SIG-M5 treated with dmso at 0.1 percent for 504 hours (cell line): ENCODE measurements at regions not wholly inside any gene's neighbourhood (a gene's known extent, or its start where the extent isn't known, plus 50 kb on each side); places are given as distances from the start of the nearest gene placed in this dataset.
A peak's percentile ranks its signal among the peaks of the same experiment; 100 is the strongest.

ENCODE experiments used
- DNase-seq: peaks from one replicate; lab custom pipeline; 2025; ENCODE audit not compliant: unreplicated experiment; lab: John Stamatoyannopoulos, UW

DNA sequence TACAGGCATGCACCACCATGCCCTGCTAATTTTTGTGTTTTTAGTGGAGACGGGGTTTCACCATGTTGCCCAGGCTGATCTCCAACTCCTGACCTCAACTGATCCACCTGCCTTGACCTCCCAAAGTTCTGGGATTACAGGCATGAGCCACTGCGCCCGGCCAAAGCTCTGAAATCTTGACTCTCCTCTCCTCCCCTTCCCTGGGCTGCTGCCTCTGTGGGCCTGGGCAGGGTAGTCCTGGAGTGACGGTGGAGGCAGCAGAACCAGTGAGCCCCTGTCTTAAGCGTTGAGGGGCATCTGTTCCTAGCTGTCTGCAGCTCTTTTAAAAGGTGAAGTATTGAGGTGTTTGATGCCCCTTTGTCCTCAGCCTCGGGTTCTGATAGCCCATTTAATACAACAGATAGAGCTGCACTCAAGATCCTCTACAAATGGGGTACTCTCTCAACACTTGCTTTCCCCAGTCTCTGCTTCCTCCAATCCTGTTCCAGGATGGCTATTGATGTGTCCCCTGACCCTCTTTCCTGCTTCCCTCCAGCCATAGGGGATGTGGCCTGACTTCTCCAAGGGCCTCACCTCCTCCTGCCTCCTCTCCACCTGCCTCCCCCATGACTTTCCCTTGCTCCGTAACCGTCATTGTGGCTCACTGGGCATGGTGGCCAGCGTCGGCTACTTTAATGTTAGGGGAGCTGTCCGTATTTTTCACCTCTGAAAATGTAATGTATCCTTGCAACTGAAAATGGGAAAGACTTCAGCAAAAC, 442.5 kb downstream of the GLRX3 start:
- DNase-seq, result no peak

DNA sequence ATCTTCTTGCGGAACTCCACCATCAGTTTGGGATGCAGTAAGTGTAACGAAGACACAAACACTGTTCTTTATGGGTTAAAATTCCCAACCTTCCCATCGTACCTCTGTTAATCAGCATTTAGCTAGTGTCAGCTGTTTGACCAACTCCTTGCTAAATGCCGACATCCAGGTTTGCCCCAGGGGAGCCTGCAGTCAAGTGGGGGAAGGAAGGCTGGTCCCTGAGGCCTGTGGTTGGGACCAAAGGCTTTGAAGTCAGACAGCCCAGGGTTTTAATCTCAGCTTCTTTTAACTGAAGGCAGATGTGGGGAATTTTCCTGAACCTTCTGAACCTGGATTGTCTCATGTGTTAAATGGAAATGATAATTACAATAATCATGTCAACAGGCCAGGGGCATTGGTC, 443.7 kb downstream of the GLRX3 start:
- no peak for DNase-seq

DNA sequence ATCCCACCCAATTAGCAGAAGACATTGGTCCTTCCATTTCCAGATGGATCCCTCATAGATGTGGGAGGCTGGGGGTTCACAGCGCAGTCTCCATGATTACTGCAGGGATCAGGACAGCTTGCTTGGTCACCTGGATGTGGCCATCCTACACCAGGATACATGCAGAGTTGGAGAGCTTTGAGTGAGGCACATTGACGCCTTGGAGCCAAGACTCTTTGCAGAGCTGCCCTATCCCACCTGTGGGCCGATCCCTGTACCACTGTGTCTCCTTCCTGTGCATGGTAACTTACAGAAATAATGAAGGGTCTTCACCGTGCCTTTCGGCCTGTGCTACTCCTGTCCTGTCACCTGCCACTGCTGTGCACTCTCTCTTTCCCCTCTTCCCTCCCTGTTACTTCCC, 444.8 kb downstream of the GLRX3 start:
- DNase-seq, result no peak

GRCh38 chr10:130587718-130588117, 451.5 kb downstream of the GLRX3 start:
- DNase-seq, result no peak

DNA sequence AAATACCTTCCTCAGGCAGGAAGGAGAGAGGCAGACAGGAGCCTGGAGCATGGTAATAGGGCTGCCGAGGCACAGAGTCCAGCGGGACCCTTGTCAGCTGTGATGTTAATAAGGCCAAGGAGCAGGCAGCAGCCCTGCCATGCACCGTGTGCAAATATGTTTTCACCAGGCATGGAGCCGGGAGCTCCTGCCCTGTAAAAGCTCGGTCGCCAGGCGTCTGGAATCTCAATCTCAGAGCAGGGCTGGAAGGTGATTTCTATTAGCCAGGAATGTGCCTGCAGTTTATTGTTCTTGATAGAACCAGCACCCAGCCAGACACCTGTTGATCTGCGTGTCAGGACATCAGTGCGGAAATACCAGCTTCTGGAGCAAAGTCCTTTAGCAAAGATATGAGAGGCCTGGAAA, 469.8 kb downstream of the GLRX3 start:
- no peak for DNase-seq

DNA sequence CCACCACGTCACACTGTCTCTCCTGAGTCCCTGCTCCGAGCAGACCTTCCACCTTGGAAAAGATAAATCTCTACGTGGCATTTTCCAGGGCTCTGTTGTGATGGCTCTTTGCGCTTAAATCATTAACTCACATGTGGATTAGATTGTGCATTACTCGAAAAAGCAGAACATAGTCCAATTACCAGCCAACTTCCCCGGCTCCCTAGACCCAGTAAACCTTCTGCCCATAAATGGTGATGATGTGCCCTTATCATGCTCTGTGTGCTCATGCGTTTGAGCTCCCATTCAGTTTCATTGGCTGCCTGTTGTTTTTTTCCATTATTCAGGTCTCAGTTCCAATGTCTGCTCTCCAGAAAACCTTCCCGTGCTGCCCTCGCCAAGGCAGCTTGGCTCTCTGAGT, 471.2 kb downstream of the GLRX3 start:
- DNase-seq, result no peak

GRCh38 chr10:130611239-130611638, 475.0 kb downstream of the GLRX3 start:
- DNase-seq, result no peak

- DNase-seq, result no peak
Observed at GRCh38 chr10:130615457-130615856, 479.3 kb downstream of the GLRX3 start.

DNA sequence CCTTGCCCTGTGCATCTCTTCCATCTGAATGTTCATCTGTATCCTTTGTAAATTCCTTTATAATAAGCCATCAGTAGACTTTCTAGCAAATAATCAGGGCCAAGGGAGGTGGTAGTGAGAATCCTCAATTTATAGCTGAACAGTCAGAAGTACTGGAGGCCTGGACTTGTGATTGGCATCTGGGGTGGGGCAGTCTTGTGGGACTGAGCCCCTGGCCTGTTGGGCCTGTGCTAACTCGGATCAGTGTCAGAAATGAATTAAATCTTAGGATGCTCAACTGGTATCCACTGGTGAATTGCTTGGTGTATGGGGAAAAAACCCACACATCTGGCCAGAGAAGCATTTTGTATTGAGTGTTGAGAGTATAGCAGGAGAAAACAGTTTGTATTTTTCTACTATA, 481.8 kb downstream of the GLRX3 start:
- DNase-seq, result no peak

DNA sequence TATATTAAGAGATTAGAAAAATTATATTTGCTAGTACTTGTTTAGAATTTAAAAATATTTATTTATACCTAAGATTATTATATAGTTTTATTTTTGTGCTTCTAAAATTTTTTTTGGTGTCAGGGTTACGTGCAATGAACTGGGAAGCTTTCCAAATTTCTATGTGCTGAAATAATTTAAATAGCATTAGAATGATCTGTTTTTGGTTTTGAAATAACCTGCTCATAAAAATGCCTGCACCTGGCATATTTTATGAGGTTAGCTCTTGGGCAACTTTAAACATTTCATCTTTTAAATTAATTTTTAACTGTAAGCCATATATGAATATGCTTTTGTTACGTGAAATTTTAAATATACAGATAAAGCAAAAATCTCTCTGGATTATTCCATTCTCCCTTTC, 482.5 kb downstream of the GLRX3 start:
- no peak for DNase-seq

- DNase-seq, result no peak
Observed at GRCh38 chr10:130621231-130621775, 485.1 kb downstream of the GLRX3 start.

GRCh38 chr10:130623680-130624267, 487.6 kb downstream of the GLRX3 start:
- no peak for DNase-seq

DNA sequence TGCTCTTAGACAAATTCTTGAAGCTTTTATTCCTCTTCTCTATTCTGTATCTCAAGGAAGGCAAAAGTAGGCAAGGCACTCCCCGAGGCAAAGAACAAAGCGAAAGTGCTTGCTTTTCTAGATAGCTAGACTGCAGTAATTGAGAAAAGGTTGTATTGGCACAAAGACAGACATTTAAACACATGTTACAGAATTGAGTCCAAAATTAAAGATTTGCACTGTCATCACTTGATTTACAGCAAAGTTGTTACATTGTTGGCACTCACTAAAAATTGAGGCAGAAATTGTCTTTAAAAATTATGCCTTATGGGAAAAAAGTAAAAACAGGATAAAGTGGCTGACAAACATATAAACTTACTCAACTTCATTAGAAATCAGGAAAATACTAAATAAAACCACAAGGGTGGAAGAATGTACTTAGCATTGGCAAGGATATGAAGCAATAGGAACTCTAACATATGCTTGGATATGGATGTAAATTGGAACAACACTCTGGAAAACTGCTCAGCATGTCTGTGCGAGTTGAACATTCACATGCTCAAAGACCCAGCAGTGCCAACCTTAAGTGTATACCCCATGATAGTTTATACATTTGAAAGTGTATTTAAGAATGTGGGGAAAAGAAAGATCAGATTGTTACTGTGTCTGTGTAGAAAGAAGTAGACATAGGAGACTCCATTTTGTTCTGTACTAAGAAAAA, 491.3 kb downstream of the GLRX3 start:
- no peak for DNase-seq

DNA sequence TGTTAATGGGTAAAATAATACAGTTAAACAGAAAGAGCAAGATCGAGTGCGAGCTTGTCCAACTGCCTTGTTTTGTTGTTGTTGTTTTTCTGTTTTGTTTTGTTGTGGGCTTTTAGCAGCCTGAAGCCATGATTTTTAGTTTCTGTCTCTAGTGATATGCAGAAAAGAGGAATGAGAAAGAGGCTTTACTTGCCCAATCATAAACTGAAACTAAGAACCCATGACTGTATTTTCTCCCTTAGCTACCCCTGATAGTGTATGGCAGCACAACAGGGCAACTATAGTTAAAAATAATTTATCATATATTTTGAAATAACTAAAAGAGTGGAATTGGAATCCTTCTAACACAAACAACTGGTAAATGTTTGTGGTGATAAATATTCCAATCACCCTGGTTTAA, 493.9 kb downstream of the GLRX3 start:
- DNase-seq, result peak; percentile 9

- peak; percentile 81 for DNase-seq
Observed at GRCh38 chr10:130631142-130632096, 495.2 kb downstream of the GLRX3 start.

- no peak for DNase-seq
Observed at GRCh38 chr10:130634816-130635215, 498.6 kb downstream of the GLRX3 start.

DNA sequence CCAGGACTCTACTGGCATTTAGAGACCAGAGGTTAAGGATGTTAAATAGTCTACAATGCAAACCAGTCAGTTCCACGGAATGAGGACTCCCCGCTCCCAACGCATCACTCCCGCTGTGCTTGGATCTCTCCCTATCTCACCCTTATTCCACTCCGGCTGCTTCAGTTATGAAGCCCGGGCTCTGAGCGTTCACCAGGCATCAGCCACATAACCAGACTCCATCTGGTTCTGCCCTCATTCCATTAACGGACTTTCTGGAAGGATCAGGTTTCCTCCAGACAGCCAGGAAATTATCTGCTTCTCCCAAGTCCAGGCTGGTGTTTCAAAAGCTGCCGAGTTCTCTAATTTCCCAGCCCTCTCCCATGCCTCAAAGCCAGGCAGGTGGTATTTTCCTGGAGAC, 499.3 kb downstream of the GLRX3 start:
- no peak for DNase-seq

DNA sequence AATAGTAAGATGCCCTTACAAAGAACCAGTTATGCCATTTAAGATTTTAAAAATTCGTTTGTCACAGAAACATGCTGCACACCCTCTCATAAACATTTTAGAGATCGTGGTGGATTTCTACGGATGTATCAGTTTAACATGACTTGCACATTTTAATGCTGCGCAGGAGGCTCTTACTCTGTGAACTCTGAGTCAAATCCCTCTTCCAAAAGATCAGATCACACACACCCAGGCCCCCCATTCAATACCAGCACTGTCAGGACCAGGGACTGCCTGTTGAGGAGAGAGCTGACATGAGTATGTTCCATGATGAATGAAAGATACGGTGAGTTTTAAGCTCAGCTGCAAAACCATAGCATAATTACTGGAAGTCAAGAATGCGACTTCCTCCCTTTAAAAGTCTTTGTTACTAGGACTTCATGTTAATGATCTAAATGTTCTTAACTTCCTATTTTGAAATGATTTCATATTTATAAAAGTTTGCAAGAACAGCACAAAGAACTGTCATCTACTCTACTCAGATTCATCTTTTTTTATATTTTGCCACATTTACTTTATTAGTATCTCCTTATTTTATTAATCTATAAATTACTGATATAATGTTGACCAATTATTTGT, 500.2 kb downstream of the GLRX3 start:
- no peak for DNase-seq

GRCh38 chr10:130637089-130637676, 501.0 kb downstream of the GLRX3 start:
- no peak for DNase-seq

- no peak for DNase-seq
Observed at GRCh38 chr10:130638991-130639390, 502.8 kb downstream of the GLRX3 start.
